ENCODE measurements at regions not wholly inside any gene's neighbourhood (a gene's known extent, or its start where the extent isn't known, plus 50 kb on each side); places are given as distances from the start of the nearest gene placed in this dataset.
"Not testable (repeated sequence)": the region's sequence is repeated elsewhere in the genome, so short reads cannot be mapped to it uniquely, and the experiment has no call there.

DNA sequence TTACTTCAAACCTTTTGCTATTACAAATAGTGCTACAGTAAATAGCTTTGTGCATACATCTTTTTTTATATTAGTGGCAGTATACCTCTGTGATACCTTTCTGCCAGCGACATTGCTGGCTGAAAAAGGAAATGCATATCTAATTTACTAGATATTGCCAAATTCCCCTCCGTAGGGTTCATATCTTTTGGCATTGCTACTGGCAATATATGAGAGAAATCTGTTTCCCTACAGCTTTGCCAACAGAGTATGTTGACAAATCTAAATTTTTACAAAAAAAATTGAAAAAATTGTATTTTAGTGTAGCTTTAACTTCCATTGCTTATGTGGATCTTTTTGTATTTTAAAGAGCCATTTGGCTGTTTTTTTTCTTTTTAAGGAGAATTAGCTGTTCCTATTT is 426.7 kb downstream of the TRIB2 start:
- in situ Hi-C loops (cut with MboI; ENCODE audit: low sequenced_read_pairs), result no loop called here

DNA sequence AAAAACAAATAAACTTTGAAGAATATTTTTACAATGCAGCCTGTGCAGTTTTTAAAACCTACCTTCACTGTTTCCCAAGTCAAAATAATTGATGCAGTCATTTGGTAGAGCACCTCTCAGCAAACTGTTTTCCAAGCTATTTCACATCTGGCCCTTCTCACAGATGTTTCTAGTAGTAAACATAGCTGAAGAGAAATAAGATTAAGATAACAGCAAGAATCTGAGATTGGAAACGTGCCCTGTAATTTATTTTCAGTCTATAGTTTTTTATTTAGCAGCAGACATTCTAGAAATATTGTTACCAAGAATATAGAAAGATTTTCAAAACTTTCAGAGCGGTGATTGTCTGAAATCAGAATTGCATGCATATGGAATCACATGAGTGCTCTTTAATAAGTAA is 440.2 kb downstream of the TRIB2 start:
- in situ Hi-C loops (cut with MboI; ENCODE audit: low sequenced_read_pairs), result no loop called here

DNA sequence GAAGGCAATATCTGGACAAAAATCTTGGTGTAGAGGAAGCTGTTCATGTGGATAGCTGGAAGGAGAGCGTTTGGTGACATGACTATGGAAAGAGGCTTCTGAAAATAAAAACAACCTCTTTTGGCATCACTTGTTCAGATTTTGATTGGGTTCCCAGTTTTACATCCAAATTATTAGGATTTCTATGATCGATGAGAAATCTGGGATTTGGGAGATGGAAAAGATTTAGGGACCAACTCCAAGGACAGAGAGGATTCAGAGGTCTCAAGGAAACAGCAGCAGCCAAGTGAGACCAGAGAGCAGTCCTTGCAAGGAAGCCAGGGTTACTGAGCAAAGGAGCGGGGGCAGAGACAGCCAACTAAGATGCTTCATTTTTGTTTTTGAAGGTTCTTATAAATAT is 441.7 kb downstream of the TRIB2 start:
- in situ Hi-C loops (cut with MboI; ENCODE audit: low sequenced_read_pairs), result no loop called here

DNA sequence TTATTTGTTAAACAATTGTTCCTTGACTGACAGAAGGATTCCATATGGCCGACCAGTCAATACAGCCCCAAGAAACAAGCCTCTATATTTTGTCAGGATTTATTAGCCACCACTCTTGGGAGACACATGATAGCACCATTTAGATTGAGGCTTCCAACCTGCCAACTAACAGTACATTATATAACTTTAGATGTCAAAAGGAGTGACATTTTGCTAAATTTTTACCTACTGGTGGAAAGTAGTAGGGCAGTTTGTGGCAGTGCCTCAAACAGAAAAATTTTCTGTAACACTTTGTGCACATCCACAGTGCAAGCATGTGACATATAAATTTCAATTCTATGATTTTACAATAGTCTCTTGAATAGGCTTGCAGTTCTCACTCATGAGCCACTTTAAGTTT is 464.0 kb downstream of the TRIB2 start:
- in situ Hi-C loops (cut with MboI; ENCODE audit: low sequenced_read_pairs), result no loop called here

DNA sequence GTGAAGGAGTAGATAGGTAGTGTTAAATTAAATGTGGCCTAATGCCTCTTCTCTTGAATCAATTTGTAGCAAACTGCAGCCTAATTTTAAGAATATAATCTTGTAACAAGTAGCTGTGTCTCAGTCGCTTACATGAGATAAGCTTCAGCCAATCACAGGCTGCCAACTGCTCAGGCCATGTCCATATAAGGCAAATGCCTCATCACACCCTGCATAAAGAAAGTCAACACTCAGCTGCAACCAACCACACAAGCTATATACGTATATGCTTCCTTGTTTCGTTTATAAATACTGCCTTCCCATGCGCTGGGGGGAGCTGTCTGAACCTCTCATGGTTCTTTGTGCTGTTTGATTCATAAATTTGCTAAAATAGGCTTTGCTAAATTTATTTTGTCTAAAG is 476.3 kb downstream of the TRIB2 start:
- in situ Hi-C loops (cut with MboI; ENCODE audit: low sequenced_read_pairs), result no loop called here

DNA sequence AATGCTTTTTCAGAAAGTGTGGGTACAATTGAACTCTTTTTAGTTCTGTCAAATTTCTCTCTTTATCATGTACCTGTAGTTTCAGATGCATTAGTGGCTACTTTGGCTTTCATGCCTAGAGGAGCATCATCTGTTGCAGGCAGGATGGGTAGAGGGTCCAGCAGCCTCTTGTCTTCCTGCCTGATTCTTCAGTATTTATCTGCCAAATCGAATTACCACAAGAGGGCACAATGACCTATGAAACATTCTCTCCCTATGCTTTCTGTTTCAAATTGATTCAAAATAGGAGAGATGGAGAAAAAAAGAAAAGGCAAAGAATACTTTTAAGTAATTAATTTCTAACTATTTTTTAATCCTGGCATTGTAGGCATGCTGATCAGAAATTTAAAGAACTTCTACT is 477.2 kb downstream of the TRIB2 start:
- in situ Hi-C loops (cut with MboI; ENCODE audit: low sequenced_read_pairs), result no loop called here

DNA sequence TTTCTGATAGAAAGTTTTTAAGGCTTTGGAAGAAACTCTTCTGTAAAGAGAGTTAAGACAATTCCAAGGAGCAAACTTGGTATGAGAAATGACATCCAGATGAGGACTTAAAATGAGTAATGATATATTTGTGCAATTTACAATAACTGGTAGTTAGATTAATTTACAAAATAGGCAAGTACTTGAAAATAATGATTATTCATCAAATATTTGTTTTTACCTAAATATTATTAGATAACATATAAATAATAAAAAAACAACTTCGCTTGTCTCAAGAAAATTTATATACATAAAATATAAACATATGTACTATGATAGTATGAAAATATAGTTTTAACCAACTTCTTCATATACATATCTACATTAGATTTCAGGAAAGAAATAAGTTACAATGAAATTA is 478.5 kb downstream of the TRIB2 start:
- in situ Hi-C loops (cut with MboI; ENCODE audit: low sequenced_read_pairs), result no loop called here

DNA sequence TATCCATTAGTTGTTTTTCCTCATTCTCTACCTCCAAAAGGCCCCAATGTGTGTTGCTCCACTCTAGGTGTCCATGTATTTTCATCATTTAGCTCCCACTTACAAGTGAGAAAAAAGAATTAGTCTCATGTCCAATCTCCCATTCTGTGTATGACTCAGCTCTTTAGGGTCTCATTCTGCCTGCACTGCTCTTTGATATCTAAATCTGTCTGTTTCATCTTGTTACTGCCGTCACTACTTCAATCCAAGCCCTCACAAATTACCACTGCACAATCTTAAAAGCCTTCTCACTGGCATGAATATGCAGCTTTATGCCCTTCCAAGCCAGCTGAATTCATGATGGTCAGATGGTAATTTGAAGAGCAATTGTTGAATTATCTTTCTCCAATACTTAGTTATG is 480.5 kb downstream of the TRIB2 start:
- in situ Hi-C loops (cut with MboI; ENCODE audit: low sequenced_read_pairs), result no loop called here

DNA sequence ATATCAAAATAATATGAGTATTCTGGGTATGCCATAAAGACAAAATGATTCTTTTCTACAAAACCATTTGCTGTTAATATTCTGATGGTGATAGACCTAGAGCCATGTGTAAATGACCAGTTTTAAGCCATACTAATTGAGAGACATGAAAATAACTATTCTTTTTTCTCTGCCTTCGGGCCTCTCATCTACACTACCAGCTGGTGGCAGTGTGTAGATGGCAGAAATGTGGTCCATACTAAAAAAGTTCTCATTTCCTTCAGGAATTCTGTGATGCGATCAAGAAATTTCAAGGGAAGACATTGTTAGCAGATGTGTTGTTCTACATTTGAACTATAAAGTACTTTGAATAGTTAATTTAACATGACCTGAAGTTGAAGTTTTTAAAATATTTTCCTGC is 485.2 kb downstream of the TRIB2 start:
- in situ Hi-C loops (cut with MboI; ENCODE audit: low sequenced_read_pairs), result no loop called here

DNA sequence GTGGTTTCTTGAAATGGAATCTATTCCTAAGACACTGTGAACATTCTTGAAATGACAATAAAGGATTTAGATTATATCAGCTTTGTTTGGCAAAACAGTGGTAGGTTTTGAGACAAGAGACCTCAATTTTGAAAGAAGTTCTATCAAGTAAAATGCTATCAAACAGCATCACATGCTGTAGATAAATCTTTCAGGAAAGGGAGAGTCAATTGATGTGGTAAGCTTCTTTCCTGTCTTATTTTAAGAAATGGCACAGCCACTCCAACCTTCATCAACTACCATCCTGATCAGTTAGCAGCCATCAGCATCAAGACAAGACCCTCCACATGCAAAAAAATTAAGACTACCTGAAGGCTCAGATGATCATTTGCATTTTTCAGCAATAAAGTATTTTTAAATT is 495.4 kb downstream of the TRIB2 start:
- in situ Hi-C loops (cut with MboI; ENCODE audit: low sequenced_read_pairs), result no loop called here

DNA sequence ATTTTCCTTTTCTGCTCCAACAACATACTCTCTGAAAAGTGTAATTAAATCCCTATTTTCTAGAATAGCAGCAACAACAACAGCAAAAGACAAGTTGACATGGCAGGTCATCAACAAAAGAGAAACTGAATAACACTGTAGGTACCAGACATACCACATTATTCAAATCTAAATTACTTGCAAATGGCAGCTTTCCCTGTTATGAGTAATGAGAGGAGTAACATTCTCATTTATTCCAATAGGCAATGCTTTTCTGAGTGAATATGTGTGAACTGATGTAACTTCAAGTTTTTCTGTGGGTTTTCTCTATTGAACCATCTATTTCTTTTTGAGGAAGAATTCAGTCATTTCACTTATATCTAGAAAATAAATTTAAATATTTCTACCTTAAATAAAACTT is 501.5 kb downstream of the TRIB2 start:
- in situ Hi-C loops (cut with MboI; ENCODE audit: low sequenced_read_pairs), result no loop called here

DNA sequence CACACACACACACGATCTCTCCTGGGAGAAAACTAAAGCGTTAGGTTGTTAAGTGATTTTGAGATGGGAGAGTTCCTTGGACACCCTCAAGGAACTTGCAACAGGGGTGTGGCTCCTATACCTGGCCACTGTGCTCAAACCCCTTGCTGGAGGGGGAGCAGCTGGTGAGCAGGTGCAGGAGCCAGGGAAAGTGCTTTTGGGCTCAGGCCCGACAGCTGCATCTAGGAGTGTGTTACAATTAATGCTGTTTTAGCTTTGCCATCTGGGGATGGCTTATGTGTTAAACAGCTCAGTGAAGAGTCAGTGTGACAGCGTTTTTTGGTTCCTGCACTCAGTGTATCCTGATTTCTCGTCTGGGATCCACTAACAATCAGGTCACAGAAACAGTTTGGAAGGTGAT is 510.8 kb downstream of the TRIB2 start:
- in situ Hi-C loops (cut with MboI; ENCODE audit: low sequenced_read_pairs), result no loop called here

DNA sequence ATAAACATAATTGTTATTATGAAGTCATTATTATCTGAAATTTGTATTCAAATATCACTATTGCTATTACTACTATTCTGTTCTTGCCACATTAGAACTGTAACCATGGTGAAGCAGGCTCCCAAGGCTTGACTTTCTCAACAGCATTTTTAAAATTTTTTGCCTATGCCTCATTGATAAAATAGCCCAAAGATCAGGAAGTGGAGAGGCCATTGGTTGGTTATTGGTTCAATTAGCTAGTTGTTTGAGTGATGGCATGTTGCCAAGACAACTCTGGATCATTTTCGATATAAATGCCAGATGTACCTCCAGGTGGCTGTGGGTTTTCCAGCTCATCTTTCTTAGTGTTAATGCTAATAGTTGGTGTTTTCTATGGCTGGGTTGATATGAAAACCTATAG is 513.5 kb downstream of the TRIB2 start:
- in situ Hi-C loops (cut with MboI; ENCODE audit: low sequenced_read_pairs), result no loop called here

DNA sequence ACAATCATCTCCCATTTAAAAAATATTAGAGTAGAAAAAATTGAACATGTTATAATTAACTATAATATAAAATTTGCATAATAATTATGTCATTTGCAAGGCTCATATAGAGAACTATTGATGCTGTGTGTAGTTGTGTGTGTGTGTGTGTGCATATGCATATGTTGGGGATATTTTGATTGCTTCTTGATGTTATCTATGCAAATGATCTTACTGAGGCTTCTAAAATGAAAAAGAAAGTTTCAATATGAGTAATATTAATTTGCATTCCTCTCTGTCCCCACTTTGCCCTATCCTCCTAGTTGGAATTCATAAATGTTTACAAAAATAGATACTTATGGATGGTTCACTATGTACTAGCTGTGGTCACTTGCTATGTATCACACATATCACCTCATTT is 523.3 kb downstream of the TRIB2 start:
- in situ Hi-C loops (cut with MboI; ENCODE audit: low sequenced_read_pairs), result no loop called here

DNA sequence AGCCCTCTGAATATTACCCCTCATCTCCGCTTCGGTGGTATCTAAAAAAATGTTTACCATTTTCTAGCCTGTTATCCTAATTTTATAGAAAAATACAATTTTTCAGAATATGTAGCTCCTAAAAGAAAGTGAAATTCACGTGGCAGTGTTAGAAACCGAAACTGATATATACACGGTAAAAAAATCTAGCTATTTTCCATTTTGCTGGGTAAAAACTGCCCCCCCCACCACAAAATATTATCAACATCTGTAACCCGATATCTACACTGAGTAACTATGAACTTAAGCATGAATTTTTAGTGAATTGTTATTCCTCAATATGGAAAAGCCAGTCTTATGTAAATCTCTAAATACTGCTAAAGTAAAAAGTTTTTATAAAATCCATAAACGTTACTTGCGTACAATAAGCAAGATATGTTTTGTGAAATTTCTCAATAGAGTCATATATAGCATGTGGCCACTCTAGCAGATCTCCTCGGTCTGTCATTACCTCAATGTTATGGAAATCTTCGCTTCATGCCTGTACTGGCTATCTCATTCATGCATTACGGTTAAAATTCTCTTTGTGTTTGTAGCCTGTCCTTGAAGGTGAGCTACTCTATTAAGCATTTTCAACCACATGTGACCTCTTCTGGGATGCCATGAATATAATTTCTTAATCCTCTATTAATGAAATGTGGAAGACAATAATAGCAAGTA is 524.2 kb downstream of the TRIB2 start:
- in situ Hi-C loops (cut with MboI; ENCODE audit: low sequenced_read_pairs), result no loop called here

DNA sequence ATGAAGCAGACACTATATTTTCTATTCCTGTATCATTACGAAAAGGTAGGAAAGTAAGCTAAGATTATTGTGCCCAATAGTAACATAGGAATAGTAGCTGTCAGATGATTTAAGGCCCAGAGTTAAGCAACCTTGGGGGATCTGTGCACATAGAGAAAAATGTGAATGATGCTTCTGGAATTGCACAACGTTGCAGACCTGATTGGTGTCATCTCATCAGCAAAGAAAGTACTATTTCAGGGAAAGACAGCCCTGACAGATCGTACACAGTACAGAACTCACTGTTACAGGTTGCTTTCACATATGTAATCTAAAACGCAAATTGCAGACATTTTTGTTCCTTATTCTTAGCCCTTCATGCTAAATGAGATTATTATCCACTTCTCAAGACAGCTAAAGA is 535.9 kb downstream of the TRIB2 start:
- in situ Hi-C loops (cut with MboI; ENCODE audit: low sequenced_read_pairs), result no loop called here

DNA sequence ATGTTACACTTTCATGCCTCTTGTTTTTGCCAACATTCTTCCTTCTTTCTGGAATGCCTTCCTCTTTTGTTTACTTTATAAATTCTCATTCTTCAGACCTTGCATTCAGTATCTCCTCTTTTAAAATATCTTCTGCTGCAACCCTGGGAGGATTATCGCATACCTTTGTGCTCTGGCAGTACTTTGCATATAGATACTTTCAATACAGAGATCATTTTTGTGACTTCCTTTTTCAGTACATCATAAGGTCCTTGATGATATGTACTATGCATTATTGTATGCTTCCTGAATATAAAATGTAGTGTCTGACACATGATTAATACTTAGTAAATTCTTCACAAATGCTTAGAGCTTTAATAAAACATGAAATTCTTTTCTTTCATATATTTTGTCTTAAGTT is 538.7 kb downstream of the TRIB2 start:
- in situ Hi-C loops (cut with MboI; ENCODE audit: low sequenced_read_pairs), result no loop called here

DNA sequence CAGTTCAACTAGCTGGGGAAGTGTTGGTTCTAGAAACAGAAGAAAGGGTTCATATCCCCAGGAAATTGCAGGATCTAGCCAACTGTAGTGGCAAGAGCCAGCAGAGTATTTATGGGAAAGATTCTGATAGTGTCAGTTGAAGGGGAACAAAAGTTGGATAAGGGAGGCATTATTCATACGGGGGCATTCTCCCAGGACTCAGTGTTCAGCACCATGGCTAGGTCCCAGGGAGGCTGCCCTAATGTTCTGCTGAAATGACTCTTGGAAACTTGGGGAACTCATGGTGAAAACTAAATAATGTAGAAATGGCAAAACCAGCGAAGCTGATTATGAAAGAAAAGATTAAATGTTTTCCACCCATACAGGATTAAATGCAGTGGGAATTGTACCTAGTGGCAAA is 543.7 kb downstream of the TRIB2 start:
- in situ Hi-C loops (cut with MboI; ENCODE audit: low sequenced_read_pairs), result no loop called here

DNA sequence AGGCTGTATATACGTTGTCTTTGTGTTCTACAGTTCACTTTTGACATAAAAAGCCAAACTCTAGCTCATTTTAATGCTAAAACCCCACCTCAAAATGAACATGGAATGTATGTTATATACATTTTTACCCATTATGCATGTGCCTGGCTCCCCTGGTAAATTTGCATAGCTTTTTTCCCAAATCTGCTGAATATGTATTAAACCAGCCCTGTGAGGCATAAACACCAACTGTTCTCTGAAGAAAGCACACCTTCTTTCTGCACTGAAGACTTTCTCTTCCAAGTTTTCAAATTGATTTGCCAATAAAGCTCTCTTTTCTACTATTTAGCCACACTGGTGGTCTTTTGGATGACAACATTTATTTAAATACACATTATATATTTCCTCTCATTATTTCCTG is 549.4 kb downstream of the TRIB2 start:
- in situ Hi-C loops (cut with MboI; ENCODE audit: low sequenced_read_pairs), result no loop called here

DNA sequence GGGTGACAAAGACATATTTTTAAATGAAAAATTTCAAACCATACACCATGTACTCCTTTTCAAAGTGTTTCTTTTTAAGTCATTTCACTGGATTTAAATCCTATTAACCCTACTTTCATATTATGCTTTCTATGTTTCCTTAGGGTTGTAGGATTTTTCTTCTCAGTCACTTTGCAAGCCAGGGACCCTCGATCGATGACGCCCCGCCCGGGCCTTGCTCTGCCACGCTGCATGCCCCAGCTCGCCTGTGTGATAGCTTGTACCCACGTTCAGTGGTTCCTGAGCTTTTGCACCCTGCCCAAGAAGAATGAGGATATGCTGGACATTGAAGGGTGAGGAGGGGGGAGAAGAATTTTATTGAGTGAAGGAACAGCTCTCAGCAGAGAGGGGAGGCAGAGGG is 568.0 kb downstream of the TRIB2 start:
- in situ Hi-C loops (cut with MboI; ENCODE audit: low sequenced_read_pairs), result no loop called here

DNA sequence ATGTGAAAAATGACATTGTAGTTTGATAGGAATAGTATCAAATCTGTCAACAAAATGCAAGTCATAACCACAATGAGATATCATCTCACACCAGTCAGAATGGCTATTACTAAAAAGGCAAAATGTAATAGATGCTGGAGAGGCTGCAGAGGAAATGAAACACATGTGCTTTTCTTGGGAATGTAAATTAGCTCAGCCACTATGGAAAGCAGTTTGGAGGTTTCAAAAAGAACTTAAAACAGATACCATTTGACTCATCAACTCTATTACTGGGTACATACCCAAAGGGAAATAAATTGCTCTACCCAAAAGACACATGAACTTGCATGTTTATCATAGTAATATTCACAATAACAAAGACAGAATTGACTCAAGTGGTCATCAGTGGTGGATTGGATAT is 572.6 kb downstream of the TRIB2 start:
- in situ Hi-C loops (cut with MboI; ENCODE audit: low sequenced_read_pairs), result no loop called here

DNA sequence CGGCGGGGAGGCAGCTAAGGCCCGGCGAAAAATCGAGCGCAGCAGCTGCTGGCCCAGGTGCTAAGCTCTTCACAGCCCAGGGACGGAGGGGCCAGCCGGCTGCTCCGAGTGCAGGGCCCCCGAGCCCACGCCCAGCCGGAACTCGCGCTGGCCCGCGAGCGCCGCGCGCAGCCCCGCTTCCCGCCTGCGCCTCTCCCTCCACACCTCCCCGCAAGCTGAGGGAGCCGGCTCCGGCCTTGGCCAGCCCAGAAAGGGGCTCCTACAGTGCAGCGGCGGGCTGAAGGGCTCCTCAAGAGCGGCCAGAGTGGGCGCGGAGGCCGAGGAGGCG is 591.7 kb downstream of the TRIB2 start:
- in situ Hi-C loops (cut with MboI; ENCODE audit: low sequenced_read_pairs), result not testable (repeated sequence)

DNA sequence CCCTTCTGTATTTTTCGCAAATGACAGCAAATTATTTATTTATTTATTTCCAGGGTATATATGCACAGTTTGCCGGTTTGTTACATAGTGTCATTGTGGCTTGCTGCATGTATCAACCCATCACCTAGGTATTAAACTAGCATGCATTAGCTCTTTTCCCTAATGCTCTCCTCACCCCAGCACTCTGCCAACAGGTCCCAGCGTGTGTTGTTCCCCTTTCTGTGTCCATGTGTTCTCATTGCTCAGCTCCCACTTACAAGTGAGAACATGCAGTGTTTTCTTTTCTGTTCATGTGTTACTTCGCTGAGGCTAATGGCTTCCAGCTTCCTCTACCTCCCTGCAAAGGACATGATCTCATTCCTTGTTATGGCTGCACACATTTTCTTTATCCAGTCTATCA is 592.3 kb downstream of the TRIB2 start:
- in situ Hi-C loops (cut with MboI; ENCODE audit: low sequenced_read_pairs), result no loop called here

DNA sequence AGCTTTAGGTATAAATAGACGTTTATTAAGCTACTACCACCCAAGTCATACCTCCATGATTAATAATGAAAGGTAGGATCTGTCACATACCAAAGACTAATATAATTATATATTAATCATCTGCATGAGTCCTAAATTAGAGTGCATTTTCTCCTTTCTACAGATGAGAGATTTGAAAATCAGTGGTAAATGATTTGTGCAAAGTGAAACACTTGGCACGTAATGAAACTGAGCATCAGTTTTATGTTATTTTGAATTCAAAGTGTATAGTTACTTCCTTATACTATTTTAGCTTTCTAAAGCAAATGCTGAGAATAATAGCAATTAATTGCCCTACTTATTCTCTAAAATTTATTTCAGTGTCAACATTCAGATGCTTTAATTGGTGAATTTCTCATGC is 615.3 kb downstream of the TRIB2 start:
- in situ Hi-C loops (cut with MboI; ENCODE audit: low sequenced_read_pairs), result no loop called here

Measured in HL-60/S4 treated with retinoic acid at 250 ng/mL for 4 days and 3 days (cell line).